Spleen (tissue), 7 donors: ENCODE measurements at regions not wholly inside any gene's neighbourhood (a gene's known extent, or its start where the extent isn't known, plus 50 kb on each side); places are given as distances from the start of the nearest gene placed in this dataset.
"Not testable (repeated sequence)": the region's sequence is repeated elsewhere in the genome, so short reads cannot be mapped to it uniquely, and the experiment has no call there.

Source experiments
- CTCF ChIP-seq, 11 experiments: fragments of 200-600 bp in 7 of 11; fragments of 450-650 bp in 4 of 11; sonication (generic) in 4 of 11; IDR thresholded peaks in 8 of 11; conservative IDR thresholded peaks in 3 of 11; 1 replicate in 7 of 11; 2 replicates in 4 of 11; pipeline versions ENCODE4 v1.4.0 to v1.8.0; 2016 to 2021; ENCODE audit warnings: antibody characterized with exemption in 11 of 11, inconsistent platforms in 4 of 11, mild to moderate bottlenecking in 1 of 11
- POLR2A ChIP-seq, 3 donors: fragments of 450-650 bp; IDR thresholded peaks; one replicate each; pipeline ENCODE4 v1.5.1; 2017; ENCODE audit warnings: antibody characterized with exemption in 3 of 3, mild to moderate bottlenecking in 1 of 3
- donor health status: DM: no; HTN: no; CAD: no; lungs with moderate emphysema.
- donor health status: DM: no; HTN: no; CAD: no.
- donor health status: DM: no; HTN: no; CAD: no.

DNA sequence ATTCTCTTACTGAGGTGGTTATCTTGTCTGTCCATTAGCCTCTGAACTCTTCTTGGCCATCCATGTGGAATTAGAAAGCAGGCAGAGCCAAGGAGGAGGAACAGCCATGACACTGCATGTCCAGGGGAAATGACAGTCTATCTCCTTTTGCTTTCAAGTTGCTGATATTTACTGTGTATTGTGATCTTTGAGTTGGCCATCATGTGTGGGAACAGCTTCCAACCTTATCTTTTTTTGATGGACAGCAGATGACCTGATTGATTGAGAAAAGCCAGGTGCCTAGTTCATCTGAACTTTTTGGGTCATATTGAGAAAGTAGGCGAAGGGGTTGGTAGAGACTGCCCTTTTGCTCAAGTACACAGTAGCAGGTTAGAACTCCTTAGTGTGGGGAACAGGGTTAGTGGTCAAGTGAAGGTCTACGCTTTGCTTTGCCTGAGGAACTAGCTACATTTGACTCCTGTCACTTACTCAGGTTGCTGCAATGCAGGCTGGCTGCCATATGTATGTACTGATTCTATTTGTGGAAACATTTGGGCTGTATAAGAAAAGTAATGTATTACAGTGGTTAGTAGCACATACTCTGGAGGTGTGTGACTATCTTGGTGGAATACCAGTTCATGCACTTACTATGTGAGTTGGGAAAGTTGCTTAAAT is 64.7 kb upstream of the NUTM2F start:
- not testable (repeated sequence) for TF ChIP-seq POLR2A (IDR thresholded peaks at IDR 0.05); CTCF (IDR thresholded peaks at IDR 0.05 in 8 of 11, conservative IDR thresholded peaks at IDR 0.05 in 3 of 11)
